MCF 10A (cell line): ENCODE measurements at regions not wholly inside any gene's neighbourhood (a gene's known extent, or its start where the extent isn't known, plus 50 kb on each side); places are given as distances from the start of the nearest gene placed in this dataset.

ENCODE experiments used
- BruUV-seq: library from RNA; stranded (reverse); fragments of 400-500 nt; replicated peaks from 2 replicates; lab custom pipeline; 2021; lab: Mats Ljungman, UMichigan
- CTCF ChIA-PET: fragments of 300-600 bp; sonication (Branson Sonifier 250); formaldehyde crosslinking; extraction: SDS; loops from one replicate; lab custom pipeline; 2021; ENCODE audit warnings: antibody characterized with exemption, inconsistent platforms; lab: Yijun Ruan, JAX
- POLR2A ChIA-PET: fragments of 300-600, 350-650 bp; sonication (Branson Sonifier 250); formaldehyde crosslinking; extraction: SDS; loops from one replicate; lab custom pipeline; 2020; ENCODE audit warnings: antibody characterized with exemption, inconsistent platforms; lab: Yijun Ruan, JAX
- DNase-seq: peaks from one replicate; pipeline ENCODE4 v3.0.0-alpha.2; 2018; ENCODE audit not compliant: unreplicated experiment
- H3K27ac Mint-ChIP-seq: one replicate; pipeline ENCODE4 v1.8.0; 2022; ENCODE audit warnings: mild to moderate bottlenecking, low read depth, mixed read lengths; ENCODE audit not compliant: unreplicated experiment
- H3K27me3 Mint-ChIP-seq: one replicate; pipeline ENCODE4 v1.8.0; 2022; ENCODE audit warnings: mixed read lengths; ENCODE audit not compliant: insufficient read depth, unreplicated experiment
- H3K36me3 Mint-ChIP-seq: one replicate; pipeline ENCODE4 v1.8.0; 2022; ENCODE audit warnings: mild to moderate bottlenecking, moderate library complexity, mixed read lengths; ENCODE audit not compliant: insufficient read depth, unreplicated experiment
- H3K4me1 Mint-ChIP-seq: one replicate; pipeline ENCODE4 v1.8.0; 2022; ENCODE audit warnings: mixed read lengths; ENCODE audit not compliant: insufficient read depth, unreplicated experiment
- H3K4me3 Mint-ChIP-seq: one replicate; pipeline ENCODE4 v1.8.0; 2022; ENCODE audit warnings: mild to moderate bottlenecking, moderate library complexity, mixed read lengths; ENCODE audit not compliant: unreplicated experiment
- H3K9me3 Mint-ChIP-seq: one replicate; pipeline ENCODE4 v1.8.0; 2022; ENCODE audit warnings: mixed read lengths; ENCODE audit not compliant: unreplicated experiment
- intact Hi-C: fragments of 100-400 bp; cut with micrococcal nuclease; formaldehyde crosslinking; loops from 2 replicates; pipeline ENCODE4 v1.14.1; 2022
- TF ChIP-seq, protein P1 (sequence below): fragments of 200-600 bp; IDR thresholded peaks from one replicate; pipeline ENCODE4 v1.8.0; 2022; ENCODE audit warnings: antibody characterized with exemption, mild to moderate bottlenecking; ENCODE audit not compliant: unreplicated experiment

DNA sequence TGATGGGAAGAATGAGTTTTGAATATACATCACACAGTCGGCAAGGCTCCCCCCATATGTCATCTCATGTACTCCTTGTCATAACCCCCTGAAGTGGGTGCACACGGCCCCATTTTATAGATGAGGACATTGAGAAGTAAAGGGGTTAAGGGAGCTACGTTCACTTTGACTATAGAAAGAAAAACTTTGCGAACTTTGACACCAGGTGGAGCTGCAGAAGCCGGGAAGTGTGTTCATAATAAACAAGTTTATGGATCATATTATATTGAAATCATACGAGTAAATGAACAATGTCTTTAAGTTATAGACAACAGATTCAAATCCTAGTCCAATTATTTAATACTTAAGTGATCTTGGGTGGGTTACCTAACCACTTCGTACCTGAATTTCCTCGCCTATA is 203.8 kb upstream of the PITX2 start:
- no peak overlapping the region for H3K27ac Mint-ChIP-seq
- peaks cover 19% of the 10 kb centered on the region for H3K27me3 Mint-ChIP-seq
- H3K4me1 Mint-ChIP-seq: no peaks in the 10 kb centered on the region
- intact Hi-C loops: loop anchor here (1.0 kb wide), 1 partner anchor 133 kb away; no protein-coding TSS in a partner anchor
- TF ChIP-seq, protein P1, sequence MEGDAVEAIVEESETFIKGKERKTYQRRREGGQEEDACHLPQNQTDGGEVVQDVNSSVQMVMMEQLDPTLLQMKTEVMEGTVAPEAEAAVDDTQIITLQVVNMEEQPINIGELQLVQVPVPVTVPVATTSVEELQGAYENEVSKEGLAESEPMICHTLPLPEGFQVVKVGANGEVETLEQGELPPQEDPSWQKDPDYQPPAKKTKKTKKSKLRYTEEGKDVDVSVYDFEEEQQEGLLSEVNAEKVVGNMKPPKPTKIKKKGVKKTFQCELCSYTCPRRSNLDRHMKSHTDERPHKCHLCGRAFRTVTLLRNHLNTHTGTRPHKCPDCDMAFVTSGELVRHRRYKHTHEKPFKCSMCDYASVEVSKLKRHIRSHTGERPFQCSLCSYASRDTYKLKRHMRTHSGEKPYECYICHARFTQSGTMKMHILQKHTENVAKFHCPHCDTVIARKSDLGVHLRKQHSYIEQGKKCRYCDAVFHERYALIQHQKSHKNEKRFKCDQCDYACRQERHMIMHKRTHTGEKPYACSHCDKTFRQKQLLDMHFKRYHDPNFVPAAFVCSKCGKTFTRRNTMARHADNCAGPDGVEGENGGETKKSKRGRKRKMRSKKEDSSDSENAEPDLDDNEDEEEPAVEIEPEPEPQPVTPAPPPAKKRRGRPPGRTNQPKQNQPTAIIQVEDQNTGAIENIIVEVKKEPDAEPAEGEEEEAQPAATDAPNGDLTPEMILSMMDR: peak; percentile 11
- H3K36me3 Mint-ChIP-seq: no peaks in the 10 kb centered on the region
- BruUV-seq: no TSS peak
- CTCF ChIA-PET: interaction anchor here (0.6 to 1.9 kb wide), 4 partner anchors 22 to 132 kb away, joined by 3 to 6 read pairs (median 4); no protein-coding TSS in a partner anchor
- peak; percentile 10 for DNase-seq
- POLR2A ChIA-PET: no interaction called here
- no peaks in the 10 kb centered on the region for H3K9me3 Mint-ChIP-seq
- no peak overlapping the region for H3K4me3 Mint-ChIP-seq

DNA sequence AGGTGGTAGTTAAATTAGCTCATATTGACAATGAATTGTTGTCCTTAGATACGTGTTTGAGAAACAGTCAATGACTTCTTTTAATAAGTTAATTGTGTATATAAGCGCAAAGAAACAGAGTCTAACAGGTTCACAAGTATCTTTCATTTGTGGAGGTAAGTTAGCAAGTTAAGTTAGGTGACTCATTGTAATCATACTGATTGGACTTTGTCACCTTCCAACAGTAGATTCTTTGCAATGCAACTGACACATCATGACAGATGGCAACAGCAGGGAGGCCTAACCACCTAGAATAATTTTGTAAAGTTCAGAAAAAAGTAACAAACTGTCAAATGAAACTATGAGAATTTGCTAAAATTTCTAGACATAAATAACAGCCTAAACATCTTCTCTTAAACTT is 207.6 kb upstream of the PITX2 start:
- Mint-ChIP-seq H3K9me3 (no peaks in the 10 kb centered on the region), H3K4me1 (no peaks in the 10 kb centered on the region), H3K4me3 (no peak overlapping the region), H3K27ac (no peak overlapping the region), H3K27me3 (peaks cover 5% of the 10 kb centered on the region), H3K36me3 (no peaks in the 10 kb centered on the region)
- BruUV-seq: no TSS peak
- ChIA-PET CTCF (interaction anchor here (1.6 kb wide), 1 partner anchor 128 kb away, joined by 5 read pairs; no protein-coding TSS in a partner anchor), POLR2A (no interaction called here)
- intact Hi-C loops: no loop called here
- DNase-seq: no peak
- TF ChIP-seq, protein P1: no peak

DNA sequence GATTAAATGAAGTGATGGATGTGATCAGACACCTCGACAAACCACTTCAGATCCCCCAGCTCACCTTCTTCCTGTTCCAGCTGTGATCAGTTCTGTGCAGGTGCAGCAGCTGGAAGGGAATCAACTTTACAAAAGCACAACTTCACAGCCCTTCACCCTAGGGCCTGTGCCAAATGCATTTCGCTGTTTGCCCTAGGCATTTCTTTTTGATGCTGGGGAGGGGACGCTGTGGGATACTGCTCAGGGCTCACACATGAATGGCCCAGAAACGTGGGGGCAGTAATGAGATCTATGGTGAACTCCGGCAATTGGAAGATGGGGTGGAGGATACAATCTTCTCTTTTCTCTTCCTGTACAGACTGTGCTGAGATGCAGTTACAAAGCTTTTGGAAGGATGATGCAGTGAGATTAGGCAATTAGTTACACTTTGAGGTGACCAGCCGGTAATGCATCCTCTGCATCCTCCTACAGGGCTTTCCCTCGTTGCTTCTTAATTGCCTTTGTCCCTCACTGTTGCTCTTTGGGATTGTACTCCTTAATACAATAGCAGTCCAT is 215.1 kb upstream of the PITX2 start:
- no peak overlapping the region for H3K4me3 Mint-ChIP-seq
- intact Hi-C loops: no loop called here
- BruUV-seq: no TSS peak
- TF ChIP-seq, protein P1: no peak
- no peak for DNase-seq
- no peak overlapping the region for H3K27ac Mint-ChIP-seq
- no peaks in the 10 kb centered on the region for H3K36me3 Mint-ChIP-seq
- no peaks in the 10 kb centered on the region for H3K9me3 Mint-ChIP-seq
- peaks cover 10% of the 10 kb centered on the region for H3K4me1 Mint-ChIP-seq
- H3K27me3 Mint-ChIP-seq: no peaks in the 10 kb centered on the region
- POLR2A ChIA-PET: no interaction called here
- CTCF ChIA-PET: no interaction called here

DNA sequence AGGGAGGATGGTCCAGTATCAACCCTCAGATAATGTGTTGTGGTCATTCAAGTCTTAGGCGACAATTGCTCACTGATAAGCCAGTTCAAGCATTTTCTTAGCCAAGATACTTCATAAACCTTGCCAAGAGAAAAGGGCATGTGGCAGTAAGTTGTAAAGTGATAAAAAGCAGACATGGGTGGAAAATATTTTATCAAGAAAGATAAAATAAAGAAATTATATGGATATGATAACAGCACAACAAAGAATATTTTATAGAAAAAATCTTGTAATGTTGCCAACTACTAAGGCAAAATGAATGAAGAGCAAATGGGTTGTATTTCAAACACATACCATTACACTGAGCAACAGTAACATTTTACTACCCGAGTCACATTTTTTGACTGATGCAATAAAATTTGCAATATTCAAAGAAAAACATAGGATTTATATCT is 217.4 kb upstream of the PITX2 start:
- no peak overlapping the region for H3K4me3 Mint-ChIP-seq
- H3K9me3 Mint-ChIP-seq: no peaks in the 10 kb centered on the region
- H3K27me3 Mint-ChIP-seq: peaks cover 17% of the 10 kb centered on the region
- CTCF ChIA-PET: interaction anchor here (0.7 kb wide), 1 partner anchor 21 kb away, joined by 4 read pairs; no protein-coding TSS in a partner anchor
- no TSS peak for BruUV-seq
- POLR2A ChIA-PET: interaction anchor here (0.7 kb wide), 1 partner anchor 53 kb away, joined by 3 read pairs; no protein-coding TSS in a partner anchor
- peak; percentile 20 for DNase-seq
- no peak overlapping the region for H3K27ac Mint-ChIP-seq
- TF ChIP-seq, protein P1: no peak
- intact Hi-C loops: no loop called here
- H3K4me1 Mint-ChIP-seq: peaks cover 10% of the 10 kb centered on the region
- H3K36me3 Mint-ChIP-seq: no peaks in the 10 kb centered on the region
